ENCODE measurements at regions not wholly inside any gene's neighbourhood (a gene's known extent, or its start where the extent isn't known, plus 50 kb on each side); places are given as distances from the start of the nearest gene placed in this dataset.

DNA sequence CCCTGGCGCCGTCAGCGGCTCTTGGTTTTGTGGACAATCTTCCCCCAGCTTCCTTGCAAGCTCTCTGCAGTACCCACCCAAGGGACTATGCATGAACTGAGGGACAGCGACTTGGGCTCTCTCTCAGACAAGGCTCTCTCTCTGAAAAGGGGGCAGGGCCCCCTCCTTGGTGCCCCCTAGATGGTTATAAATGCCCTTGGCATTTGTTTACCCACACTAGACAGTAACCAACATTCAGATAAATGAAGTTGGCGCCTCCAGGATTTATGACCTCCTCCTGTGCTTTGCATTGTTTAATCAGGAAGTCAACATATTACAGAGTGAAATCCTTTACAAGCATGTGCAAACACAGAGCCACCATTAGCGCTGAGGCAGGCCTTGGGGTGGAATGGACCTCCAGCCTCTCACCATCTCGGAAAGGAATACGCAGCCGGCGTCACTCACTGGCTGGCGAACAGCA lies 547.4 kb upstream of the ID2 start:
- WGBS, 2 experiments (ENCODE audit: insufficient coverage in 2 of 2) = 92 to 97% methylated on average over 6 to 7 of the region's 11 CpGs

DNA sequence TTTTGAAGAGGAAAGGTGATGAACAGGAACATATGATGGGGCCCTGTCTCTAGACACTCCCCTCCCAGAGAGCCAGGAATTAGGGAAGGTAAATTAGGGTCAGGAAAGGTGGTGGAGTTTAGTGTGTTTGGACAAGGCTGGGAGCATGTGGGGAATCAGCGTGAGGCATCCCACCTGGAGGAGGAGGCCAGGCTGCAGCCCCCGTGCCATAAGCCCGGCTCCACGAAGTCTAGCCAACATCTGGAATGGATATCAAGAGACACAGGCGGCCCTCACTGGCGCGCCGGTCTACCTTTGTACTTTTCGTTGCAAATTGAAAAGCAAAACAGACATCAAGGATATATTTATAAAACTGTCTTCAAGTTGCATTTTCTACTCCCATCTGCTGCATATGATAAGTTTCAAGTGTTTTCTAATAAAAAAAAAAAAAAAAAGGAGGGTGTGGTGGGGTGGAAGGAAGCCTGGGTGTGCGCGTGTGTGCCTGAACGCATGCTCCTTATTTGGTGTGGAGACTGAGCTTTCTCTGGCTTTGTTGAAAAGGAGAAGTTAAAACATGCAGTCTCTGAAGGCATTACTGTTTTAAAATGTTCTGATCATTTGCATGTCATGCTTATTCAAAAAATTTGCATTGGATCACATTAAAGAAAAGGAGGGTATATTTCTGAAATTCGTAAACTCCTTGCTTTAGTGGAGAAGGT lies 546.7 kb upstream of the ID2 start:
- Histone ChIP-seq H3K27ac (ENCODE audit: low read depth, low read length, severe bottlenecking) (no peak overlapping the region), H3K4me1 (ENCODE audit: control insufficient read depth, insufficient read depth, low read length, poor library complexity, severe bottlenecking) (no peaks in the 10 kb centered on the region), H3K9me3 (ENCODE audit: control insufficient read depth, low read length) (no peaks in the 10 kb centered on the region), H3K36me3 (ENCODE audit: control insufficient read depth, insufficient read depth, low read length) (no peaks in the 10 kb centered on the region), H3K4me3 (ENCODE audit: extremely low read depth, insufficient read depth, low read length, poor library complexity, severe bottlenecking) (no peak overlapping the region)
- 89 to 97% methylated on average over 9 to 13 of the region's 13 CpGs for WGBS, 2 experiments (ENCODE audit: insufficient coverage in 2 of 2)

More for the DNA sequence above, 547.4 kb upstream of the ID2 start:
- no peaks in the 10 kb centered on the region for H3K36me3 ChIP-seq (ENCODE audit: control insufficient read depth, insufficient read depth, low read length)
- no peak overlapping the region for H3K27ac ChIP-seq (ENCODE audit: low read depth, low read length, severe bottlenecking)
- no peaks in the 10 kb centered on the region for H3K9me3 ChIP-seq (ENCODE audit: control insufficient read depth, low read length)
- no peaks in the 10 kb centered on the region for H3K4me1 ChIP-seq (ENCODE audit: control insufficient read depth, insufficient read depth, low read length, poor library complexity, severe bottlenecking)
- H3K4me3 ChIP-seq (ENCODE audit: extremely low read depth, insufficient read depth, low read length, poor library complexity, severe bottlenecking) = no peak overlapping the region

DNA sequence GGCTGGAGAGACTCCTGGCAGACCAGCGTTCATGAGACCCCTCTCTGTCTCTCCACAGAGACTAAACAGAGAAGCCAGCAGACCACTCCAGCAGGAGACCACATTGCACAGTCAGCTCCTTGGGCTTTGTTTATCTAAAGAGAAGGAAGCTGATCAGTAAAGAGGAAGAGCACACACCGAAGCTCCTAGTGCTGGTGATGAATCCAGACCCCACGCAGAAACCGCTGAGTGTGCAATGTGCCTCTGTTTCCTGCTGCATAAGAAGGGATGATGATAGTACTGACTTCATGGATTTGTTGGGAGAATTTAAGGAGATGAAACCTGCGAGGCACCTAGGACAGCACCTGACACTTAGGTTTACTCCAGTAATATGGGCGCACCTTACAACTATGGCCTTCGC lies 544.1 kb upstream of the ID2 start:
- WGBS, 2 experiments (ENCODE audit: insufficient coverage in 2 of 2) = 93 to 94% methylated on average over 3 to 7 of the region's 7 CpGs
- H3K27ac ChIP-seq (ENCODE audit: low read depth, low read length, severe bottlenecking) = no peak overlapping the region
- H3K4me3 ChIP-seq (ENCODE audit: extremely low read depth, insufficient read depth, low read length, poor library complexity, severe bottlenecking) = no peak overlapping the region
- H3K36me3 ChIP-seq (ENCODE audit: control insufficient read depth, insufficient read depth, low read length) = no peaks in the 10 kb centered on the region
- no peaks in the 10 kb centered on the region for H3K4me1 ChIP-seq (ENCODE audit: control insufficient read depth, insufficient read depth, low read length, poor library complexity, severe bottlenecking)
- H3K9me3 ChIP-seq (ENCODE audit: control insufficient read depth, low read length) = no peaks in the 10 kb centered on the region

DNA sequence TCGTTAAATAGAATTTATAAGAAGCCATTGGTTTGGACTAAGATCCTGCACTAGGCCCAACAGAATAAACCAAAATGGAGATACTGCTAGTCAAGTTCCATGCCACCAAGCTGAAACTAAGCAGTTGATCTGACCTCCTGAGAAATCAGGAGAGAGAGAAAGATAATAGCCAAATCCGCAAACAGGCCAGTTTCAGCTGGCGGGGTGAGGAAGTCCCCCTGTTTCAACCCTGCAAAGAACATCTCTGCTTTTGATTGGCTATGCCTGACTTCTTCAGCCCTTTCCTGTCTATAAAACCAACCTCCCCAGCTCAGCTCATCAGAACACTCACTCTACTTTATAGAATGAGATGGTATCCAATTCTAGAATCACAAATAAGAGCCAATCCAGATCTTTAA lies 543.3 kb upstream of the ID2 start:
- no peak overlapping the region for H3K4me3 ChIP-seq (ENCODE audit: extremely low read depth, insufficient read depth, low read length, poor library complexity, severe bottlenecking)
- 86% methylated on average over 2 of the region's 3 CpGs; no CpG with 5 or more reads in 1 of the 2 experiments for WGBS, 2 experiments (ENCODE audit: insufficient coverage in 2 of 2)

DNA sequence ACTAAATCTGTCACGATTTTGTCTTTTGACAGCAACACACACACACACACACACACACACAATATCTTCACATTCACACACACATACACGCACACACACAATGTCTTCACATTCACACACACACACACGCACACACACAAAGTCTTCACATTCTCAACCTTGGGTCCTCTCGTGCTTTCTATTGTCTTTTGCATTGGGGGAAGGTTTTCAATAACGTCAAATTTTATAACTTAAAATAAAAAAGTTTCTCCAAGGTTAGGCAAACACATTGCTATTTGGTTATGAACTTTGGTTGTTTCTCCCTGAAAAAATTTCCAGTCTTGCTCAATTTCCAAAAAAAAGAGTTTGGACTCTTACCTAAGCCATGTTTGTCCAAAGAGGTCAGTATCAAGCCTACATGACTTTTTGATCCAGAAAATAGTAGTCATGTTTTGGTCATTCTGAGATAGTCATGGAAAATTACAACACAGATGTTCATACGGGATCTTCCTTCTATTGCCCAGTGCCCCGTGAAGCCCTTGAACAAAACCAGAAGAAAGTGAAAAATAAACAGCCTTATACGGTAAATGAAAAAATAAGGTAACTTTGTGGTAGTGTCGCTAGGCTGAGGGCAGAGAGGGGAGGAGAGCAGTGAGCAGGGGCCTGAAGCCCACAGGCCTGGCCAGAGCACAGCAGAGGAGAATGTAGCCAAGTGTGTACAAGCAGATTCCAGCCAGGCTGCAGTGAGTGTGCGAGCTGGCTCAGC lies 542.8 kb upstream of the ID2 start:
- Histone ChIP-seq H3K36me3 (ENCODE audit: control insufficient read depth, insufficient read depth, low read length) (no peaks in the 10 kb centered on the region), H3K27ac (ENCODE audit: low read depth, low read length, severe bottlenecking) (no peak overlapping the region), H3K4me3 (ENCODE audit: extremely low read depth, insufficient read depth, low read length, poor library complexity, severe bottlenecking) (no peak overlapping the region), H3K9me3 (ENCODE audit: control insufficient read depth, low read length) (no peaks in the 10 kb centered on the region), H3K4me1 (ENCODE audit: control insufficient read depth, insufficient read depth, low read length, poor library complexity, severe bottlenecking) (no peaks in the 10 kb centered on the region)
- 93 to 98% methylated on average over 3 to 5 of the region's 10 CpGs for WGBS, 2 experiments (ENCODE audit: insufficient coverage in 2 of 2)

More for the DNA sequence above, 543.3 kb upstream of the ID2 start:
- Histone ChIP-seq H3K4me1 (ENCODE audit: control insufficient read depth, insufficient read depth, low read length, poor library complexity, severe bottlenecking) (no peaks in the 10 kb centered on the region), H3K9me3 (ENCODE audit: control insufficient read depth, low read length) (no peaks in the 10 kb centered on the region), H3K36me3 (ENCODE audit: control insufficient read depth, insufficient read depth, low read length) (no peaks in the 10 kb centered on the region), H3K27ac (ENCODE audit: low read depth, low read length, severe bottlenecking) (no peak overlapping the region)

DNA sequence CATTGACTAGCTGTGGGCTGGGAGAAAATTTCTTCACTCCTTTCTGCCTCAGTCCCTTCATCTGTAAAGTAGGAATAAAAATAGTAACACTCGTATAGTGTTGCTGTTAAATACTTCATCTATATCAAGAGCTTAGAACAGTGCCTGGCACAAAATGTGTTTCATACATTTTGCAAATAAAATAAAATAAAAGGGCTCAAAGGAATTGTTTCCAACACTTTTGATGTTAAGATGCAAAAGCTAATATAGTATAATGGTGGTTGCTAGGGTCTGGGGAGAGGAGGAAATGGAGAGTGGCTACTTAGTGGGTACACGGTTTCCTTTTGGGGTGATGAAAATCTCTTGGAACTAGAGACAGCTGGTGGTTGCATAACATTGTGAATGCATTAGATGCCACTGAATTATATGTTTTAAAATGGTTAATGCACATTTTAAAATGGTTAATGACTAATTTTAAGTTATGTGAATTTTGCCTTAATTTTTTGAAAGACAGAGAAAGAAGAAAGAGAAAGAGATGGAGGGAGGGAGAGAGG lies 542.1 kb upstream of the ID2 start:
- no peak overlapping the region for H3K4me3 ChIP-seq (ENCODE audit: extremely low read depth, insufficient read depth, low read length, poor library complexity, severe bottlenecking)
- WGBS, 2 experiments (ENCODE audit: insufficient coverage in 2 of 2) = 100% methylated on average over 1 of the region's 2 CpGs
- no peak overlapping the region for H3K27ac ChIP-seq (ENCODE audit: low read depth, low read length, severe bottlenecking)
- H3K36me3 ChIP-seq (ENCODE audit: control insufficient read depth, insufficient read depth, low read length) = no peaks in the 10 kb centered on the region
- H3K4me1 ChIP-seq (ENCODE audit: control insufficient read depth, insufficient read depth, low read length, poor library complexity, severe bottlenecking) = peaks cover under 1% of the 10 kb centered on the region
- H3K9me3 ChIP-seq (ENCODE audit: control insufficient read depth, low read length) = no peaks in the 10 kb centered on the region

DNA sequence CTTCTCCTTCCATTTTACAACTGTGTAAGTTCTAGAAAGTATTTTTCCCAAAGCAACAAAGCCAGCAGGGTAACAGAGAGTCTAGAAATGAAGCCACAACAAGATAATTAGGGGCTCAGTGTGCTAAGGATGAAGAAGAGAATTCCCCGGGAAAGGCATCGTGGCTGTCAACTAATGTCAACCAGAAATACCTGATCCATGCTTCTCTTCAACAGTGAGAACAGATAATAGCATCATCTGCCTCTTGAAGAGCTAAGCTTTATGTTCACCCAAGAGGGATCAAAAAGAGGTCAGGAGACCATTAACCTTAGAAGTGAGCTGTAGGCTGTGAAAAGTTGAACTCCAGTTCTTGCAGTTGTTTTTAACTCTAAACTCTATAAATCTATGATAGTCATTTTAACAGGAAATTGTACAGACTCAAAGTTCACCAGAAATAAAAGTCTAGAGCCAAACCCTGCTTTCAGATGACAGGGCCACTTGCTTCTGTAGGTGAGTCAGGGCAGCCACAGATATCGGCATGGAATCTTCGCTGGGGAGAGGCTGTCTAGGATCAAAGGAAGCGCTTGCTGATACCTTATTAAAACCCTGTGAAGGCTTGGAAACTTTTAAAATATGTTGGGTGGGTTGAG lies 540.7 kb upstream of the ID2 start:
- Histone ChIP-seq H3K27ac (ENCODE audit: low read depth, low read length, severe bottlenecking) (no peak overlapping the region), H3K36me3 (ENCODE audit: control insufficient read depth, insufficient read depth, low read length) (no peaks in the 10 kb centered on the region), H3K4me1 (ENCODE audit: control insufficient read depth, insufficient read depth, low read length, poor library complexity, severe bottlenecking) (peaks cover 6% of the 10 kb centered on the region), H3K9me3 (ENCODE audit: control insufficient read depth, low read length) (no peaks in the 10 kb centered on the region), H3K4me3 (ENCODE audit: extremely low read depth, insufficient read depth, low read length, poor library complexity, severe bottlenecking) (no peak overlapping the region)
- 74 to 91% methylated on average over 3 to 5 of the region's 5 CpGs for WGBS, 2 experiments (ENCODE audit: insufficient coverage in 2 of 2)

DNA sequence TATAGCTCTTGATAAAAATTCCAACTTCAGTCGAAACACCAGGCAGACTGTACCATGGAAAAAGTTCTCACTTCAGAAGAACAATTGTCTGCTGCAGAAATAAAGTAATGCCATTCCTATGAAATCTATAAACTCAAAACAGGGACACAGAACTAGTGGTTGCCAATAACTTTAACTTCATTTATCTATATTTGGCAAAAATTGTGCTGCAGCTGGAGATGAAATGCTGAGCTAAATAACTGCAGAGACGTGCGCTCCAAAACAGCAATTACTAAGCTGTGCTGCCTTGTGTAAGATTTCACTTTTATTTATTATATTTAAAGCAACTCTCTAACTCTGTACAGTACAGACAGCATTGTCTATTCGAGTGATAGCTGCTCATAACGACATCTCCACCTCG lies 540.1 kb upstream of the ID2 start:
- 84 to 92% methylated on average over 3 to 5 of the region's 6 CpGs for WGBS, 2 experiments (ENCODE audit: insufficient coverage in 2 of 2)
- Histone ChIP-seq H3K4me1 (ENCODE audit: control insufficient read depth, insufficient read depth, low read length, poor library complexity, severe bottlenecking) (peaks cover 6% of the 10 kb centered on the region), H3K4me3 (ENCODE audit: extremely low read depth, insufficient read depth, low read length, poor library complexity, severe bottlenecking) (no peak overlapping the region), H3K9me3 (ENCODE audit: control insufficient read depth, low read length) (no peaks in the 10 kb centered on the region), H3K27ac (ENCODE audit: low read depth, low read length, severe bottlenecking) (no peak overlapping the region), H3K36me3 (ENCODE audit: control insufficient read depth, insufficient read depth, low read length) (no peaks in the 10 kb centered on the region)

DNA sequence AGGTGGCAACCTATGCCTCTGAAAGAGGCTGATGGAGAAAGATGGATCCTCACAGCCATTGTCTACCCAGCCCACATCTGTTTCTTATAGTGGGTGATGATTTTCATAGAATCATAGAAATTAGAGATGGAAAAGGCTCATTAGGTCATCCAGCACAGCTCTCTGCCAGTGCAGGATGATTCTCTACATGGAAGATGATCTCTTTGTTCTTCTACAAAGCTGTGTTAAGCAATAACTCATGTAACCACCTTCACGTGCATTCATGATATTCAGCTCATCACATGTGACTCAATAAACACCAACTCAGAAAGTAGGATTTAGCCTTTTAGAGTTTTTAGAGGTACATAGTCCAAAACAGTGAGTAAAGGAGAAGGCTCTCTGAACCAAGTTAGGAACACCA lies 539.4 kb upstream of the ID2 start:
- no CpG with 5 or more reads among the region's 1 CpG for WGBS, 2 experiments (ENCODE audit: insufficient coverage in 2 of 2)
- H3K9me3 ChIP-seq (ENCODE audit: control insufficient read depth, low read length) = no peaks in the 10 kb centered on the region

DNA sequence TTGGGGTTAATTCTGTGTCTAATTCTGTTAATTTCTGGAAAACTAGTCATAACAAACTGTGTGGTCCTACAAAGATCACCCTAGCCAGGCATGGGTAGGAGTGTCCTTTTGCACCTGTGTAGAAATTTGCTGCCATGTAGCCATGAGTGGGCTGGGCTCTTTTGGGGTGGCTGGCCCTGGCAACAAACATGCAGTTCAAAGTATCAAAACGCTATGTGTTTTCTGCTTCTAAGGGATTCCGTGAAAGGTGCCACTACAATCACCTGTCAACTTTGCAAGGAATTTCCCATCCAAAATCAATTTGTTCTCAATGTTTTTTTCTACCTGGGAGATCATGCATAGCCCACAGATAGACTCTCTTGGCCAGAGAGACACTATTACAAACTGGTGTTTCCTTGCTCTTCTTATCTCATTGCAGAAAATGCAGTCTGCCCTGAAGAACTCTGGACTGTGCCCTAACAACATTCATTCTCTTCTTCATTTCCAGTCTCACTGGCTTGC lies 537.7 kb upstream of the ID2 start:
- WGBS, 2 experiments (ENCODE audit: insufficient coverage in 2 of 2) = 87 to 89% methylated on average over 2 of the region's 2 CpGs
- Histone ChIP-seq H3K9me3 (ENCODE audit: control insufficient read depth, low read length) (no peaks in the 10 kb centered on the region), H3K4me3 (ENCODE audit: extremely low read depth, insufficient read depth, low read length, poor library complexity, severe bottlenecking) (no peak overlapping the region), H3K36me3 (ENCODE audit: control insufficient read depth, insufficient read depth, low read length) (no peaks in the 10 kb centered on the region), H3K27ac (ENCODE audit: low read depth, low read length, severe bottlenecking) (no peak overlapping the region), H3K4me1 (ENCODE audit: control insufficient read depth, insufficient read depth, low read length, poor library complexity, severe bottlenecking) (peaks cover 6% of the 10 kb centered on the region)

More for the DNA sequence above, 539.4 kb upstream of the ID2 start:
- Histone ChIP-seq H3K4me1 (ENCODE audit: control insufficient read depth, insufficient read depth, low read length, poor library complexity, severe bottlenecking) (peaks cover 6% of the 10 kb centered on the region), H3K4me3 (ENCODE audit: extremely low read depth, insufficient read depth, low read length, poor library complexity, severe bottlenecking) (no peak overlapping the region), H3K36me3 (ENCODE audit: control insufficient read depth, insufficient read depth, low read length) (no peaks in the 10 kb centered on the region), H3K27ac (ENCODE audit: low read depth, low read length, severe bottlenecking) (no peak overlapping the region)

Data from mesodermal cell (in vitro differentiated cells).